ENCODE measurements at regions not wholly inside any gene's neighbourhood (a gene's known extent, or its start where the extent isn't known, plus 50 kb on each side); places are given as distances from the start of the nearest gene placed in this dataset.

DNA sequence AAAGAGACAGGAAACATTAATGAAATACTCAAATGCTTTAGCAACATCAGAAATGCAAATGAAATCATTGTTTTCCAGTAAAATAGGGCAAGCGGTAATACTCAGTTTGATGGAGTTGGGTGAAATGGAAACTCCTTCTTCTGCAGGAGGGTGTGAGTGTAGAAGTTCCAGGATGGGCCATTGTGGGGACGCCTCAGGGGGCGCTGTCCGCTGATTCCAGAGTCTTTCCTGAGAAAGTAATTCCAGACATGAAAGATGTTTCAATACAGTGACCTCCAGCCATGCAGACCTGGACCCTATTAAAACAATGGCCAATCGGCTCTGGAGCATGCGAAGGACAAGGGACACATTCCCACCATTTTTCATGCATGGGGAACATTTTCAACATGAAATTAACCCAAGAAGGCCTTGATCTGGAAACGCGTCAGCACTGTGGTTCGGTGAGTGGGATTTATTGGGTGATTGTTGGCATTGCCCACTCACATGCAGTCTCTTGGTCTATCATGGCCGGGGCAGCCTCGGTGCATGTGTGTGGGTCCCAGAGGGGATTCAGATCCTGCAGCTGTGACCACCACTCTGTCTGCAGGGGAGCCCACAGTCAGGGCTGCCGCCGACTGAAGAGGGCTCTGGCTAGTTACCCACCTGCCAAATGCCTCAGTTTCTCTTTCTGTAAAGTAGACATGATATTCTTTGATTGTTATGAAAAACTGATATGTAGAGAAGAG, 132.6 kb upstream of the IRX4 start:
- no peak for DNase-seq

DNA sequence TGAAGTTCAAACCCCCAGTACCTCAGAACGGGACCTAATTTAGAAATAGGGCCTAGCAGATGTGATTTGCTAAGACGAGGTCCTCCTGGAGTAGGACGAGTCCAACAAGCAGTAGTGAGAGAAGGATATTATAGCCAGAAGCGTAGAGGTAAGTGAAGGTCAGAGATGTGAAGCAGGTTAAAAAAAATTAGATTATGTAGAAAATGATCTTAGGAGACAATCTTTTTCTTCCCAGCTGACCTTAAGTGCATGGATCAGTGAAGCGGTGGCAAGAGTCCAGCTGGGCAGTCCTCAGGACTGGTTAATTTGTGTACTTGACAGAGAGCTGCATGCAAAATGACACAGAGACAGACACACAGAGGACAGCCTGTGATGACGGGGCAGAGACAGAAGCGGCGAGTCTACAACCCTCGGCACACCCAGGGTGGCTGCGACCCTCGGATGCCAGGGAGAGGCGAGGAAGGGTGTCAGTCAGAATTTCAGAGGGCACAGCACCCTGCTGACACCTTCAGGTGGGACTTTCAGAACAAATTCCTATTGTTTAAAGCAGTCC, 131.4 kb upstream of the IRX4 start:
- DNase-seq, result no peak

DNA sequence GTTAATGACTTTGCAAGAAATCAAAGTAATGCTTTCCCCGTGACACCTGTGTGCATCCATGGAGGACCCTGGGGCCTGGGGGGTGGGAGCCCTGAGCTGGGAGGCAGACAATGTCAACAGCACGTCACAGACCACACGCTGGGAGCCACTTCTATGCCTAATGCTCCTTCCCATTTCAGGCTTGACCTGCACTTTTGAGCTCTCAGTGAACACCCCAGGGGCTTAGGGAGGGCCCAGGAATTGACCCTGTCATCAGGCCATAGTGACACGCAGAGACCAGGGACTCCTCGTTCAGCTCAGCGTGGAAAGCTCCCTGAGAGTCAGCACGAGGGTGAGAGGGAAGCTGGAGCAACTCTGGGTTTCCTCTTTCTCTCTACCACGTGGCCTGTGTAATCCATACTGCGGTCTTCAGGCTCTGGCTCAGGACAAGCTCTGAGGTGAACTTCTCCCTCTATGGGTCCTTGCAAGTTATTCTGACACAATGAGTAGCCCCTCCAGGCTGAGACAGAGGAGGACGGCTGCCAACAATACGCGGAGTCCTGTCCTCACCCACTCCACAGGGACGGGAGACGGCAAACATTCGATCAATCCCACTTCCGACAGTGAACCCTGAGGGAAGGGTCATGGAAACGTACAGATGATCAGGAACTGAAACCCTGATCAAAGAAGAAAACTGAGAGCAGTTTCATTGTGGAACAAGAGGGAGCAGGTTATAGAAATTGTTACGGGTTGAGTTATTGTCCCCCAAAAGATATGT, 130.8 kb upstream of the IRX4 start:
- no peak for DNase-seq

DNA sequence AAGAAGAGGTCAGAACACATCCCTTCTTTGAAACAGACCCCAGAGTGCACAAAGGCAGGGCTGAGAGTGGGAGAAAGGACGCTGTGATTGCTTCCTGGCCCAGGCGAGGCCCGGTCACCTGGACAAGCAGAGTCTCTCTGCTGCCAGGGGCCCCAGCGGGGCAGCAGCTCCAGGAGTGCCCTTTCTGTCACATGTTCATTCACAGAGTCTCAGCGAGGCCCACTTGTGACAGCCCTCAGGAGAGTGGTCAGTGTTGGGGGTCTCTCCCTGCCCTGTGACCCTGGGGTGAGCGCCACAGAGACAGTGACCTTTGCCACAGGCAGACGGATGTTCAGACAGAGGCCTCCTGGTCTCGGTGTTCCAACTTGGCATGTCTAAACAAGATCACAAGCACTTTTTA, 130.2 kb upstream of the IRX4 start:
- no peak for DNase-seq

DNA sequence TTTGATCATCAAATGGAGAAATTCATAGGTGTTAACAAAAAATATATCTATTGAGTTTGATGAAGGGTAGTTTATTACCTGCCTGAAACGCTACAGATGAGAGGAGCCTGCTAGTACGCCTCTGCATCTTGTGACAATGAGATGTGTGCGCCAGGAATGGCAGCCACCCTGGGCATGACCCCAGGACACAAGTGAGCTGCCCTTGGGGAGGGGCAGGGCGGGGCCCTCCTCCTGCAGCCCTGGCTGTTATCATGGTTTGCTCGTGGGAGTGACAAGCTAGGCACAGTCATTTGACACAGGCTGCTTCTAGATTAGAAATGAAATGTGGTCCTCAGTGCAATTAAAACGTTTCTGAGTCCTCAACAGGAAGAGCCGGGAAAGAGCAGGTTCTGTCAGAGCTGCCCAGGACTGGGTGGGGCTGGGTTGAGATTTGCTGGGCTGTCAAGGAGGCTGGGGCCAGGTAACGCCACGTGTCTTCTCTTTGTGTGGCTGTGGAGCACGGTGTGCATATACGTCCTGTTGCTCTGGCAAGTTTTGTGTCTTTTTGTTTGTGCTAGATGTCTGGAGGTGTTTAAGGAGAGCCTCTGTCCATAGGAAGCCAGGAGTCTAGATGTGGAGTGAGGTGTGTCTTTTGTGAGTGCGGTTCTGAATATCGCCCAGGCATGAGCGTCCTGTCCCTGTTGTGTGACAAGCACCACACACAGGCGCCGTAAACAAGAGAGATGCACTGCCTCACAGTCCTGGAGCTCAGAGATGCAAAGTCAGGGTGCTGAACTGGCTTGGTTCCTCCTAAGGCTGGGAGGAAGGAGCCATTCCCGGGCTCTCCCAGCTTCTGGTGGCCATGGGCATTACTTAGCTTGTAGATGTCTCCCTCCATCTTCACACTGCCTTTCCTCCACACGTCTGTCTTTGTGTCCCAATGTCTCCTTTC, 129.0 kb upstream of the IRX4 start:
- DNase-seq, result no peak

DNA sequence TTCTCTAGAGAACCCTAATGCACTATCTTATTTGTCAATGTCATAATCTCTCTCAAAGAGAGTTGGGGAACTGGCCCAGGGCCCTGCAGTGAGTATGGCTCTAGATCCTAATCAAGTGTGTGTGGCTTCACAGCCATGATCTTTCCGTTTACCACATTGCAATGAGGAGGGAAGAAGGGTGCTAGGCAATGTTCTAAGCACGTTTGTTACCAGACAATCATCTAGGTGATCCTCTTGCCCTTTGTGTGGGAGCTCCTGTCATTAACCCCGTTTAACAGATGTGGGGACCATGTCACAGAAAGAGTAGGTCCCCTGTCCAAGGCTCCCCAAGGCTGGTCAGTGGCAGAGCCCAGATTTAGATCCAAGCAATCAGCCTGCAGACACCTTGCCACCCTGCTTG, 128.2 kb upstream of the IRX4 start:
- DNase-seq, result no peak

DNA sequence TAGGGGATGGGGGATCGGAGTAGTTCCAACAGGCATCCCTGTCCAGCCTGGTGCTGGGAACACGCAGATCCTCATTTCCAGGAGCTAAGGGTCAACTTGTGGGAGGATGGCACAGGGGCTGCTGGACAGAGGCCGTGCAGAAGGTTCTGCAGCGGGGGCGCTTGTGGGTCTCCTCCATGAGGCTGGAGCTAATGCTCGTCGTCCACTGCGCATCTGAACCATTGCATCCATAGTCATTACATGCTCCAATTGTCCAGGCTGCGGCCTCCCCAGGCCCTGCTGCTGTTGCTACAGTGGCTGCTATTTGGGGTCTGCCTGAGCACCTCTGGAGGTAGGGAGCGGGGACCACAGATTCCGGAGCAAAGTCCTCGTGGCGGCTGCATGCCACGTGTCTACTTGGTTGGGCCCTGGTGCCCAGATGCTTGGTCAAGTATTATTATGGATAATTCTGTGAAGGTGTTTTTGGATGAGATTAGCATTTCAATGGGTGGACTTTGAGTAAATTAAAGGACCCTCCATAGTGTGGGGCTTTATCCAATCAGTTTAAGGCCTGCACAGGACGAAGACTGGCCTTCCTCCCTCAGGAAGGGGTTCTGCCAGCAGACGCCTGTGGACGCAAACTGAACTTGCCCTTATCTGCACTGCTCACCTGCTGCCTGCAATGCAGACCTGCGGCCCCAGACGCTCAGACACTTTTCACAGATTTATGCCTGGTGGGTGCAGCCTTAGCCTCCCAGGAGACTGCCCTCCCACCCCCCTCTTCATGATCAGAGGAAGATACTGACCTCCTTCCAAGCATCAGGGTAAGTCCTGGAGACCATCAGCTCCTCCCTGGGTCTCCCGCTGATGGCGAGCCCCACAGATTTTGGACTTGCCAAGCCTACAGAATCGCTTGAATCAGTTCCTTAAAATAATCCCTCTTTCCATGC, 127.5 kb upstream of the IRX4 start:
- no peak for DNase-seq

DNA sequence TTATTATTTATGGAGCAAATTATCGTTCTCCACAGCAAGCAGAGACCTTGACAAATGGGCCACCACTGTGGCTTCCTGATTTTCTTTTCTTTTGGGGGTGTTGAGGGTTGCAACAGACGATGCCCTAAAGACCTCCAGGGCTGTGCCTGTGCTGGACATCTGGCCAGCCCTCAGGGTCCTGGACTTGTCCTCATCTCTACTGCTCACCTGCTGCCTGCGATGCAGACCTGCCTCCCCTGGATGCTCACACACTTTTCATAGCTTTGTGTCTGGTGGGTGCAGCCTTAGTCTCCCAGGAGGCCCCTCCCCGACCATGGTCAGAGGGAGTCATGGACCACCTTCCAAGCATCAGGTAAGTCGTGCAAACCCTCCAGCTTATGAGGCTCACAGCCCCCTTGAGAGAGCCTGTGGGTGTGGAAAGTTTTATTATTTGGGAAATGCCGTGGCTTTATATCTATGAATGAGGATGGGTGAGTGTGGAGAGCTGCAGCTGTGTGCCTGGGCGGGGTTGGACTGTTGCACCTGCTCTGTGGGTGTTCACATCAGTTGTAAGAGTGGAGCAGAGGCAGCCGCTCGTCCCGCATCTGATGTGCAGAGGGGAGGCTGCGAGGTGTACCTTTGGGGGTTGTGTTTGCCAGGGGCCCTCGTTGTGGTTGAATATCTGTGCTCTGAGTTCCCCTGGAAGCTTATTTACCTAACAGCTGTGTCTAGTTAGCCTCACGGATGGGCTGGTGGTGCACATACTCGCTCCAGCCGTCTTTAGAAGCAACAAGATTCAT, 126.3 kb upstream of the IRX4 start:
- DNase-seq, result no peak

DNA sequence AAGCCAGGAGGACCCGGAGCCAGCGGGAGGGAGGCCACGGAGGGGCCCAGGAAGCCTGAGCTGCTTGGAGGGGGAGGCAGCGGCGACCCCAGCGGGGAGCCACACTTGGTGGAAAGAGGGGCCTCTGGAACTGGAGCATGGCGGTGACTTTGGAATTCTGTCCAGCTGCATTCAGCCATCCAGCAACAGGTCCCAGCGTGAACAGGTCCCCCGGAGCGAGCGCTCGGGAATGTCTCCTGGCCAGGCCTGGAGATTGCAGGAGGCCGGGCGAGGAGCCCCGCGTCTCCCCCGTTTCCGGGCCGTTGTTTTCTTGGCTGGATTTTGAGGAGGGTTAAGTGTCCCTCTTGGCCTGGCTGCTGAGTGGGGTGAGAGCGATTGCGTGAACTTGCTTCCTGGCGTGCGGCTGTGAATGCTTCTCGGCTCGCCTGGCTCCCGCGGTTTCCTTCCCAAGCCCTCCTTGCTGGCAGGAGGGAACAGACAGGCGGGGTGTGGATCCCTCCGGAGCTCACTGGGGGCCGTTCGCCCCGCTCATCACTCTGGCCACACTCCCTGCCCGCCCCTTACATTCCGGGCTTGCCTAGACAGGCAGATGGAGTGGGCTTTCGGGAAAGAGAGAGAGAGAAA, 125.3 kb upstream of the IRX4 start:
- DNase-seq, result no peak

DNA sequence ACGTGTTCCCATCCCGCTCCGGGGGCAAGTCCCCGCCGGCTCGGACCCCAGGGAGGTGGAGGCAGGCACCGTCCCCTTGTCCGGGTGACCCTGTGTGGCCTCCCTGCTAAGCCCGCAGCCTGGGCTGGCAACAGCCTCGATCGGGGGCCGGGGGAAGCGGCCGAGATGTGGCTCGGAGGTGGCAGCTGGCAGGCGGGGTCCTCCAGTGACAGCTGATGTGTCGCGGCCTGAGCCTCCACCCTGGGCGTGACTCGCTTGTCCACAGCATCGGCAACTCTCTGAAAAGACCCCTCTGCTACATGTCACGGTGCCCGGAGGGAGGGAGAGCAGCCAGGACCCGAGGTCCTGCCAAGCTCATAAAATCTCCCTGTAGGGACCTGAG, 124.8 kb upstream of the IRX4 start:
- no peak for DNase-seq

DNA sequence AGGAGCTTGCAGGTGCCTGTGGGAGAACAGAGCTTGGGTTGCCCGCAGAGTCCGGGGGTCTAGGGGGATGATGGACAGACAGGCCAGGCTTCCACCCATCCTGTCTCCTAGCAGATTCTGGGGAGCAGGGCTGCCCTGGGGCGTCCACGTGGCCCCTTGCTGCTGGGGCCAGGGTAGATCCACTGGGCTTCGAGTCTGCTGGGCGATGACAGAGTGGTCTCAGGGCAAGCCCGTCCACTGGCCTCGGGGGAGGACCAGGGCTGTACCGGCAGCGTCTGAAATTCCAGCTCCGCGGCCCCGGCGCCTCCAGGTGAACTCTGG, 124.2 kb upstream of the IRX4 start:
- no peak for DNase-seq

DNA sequence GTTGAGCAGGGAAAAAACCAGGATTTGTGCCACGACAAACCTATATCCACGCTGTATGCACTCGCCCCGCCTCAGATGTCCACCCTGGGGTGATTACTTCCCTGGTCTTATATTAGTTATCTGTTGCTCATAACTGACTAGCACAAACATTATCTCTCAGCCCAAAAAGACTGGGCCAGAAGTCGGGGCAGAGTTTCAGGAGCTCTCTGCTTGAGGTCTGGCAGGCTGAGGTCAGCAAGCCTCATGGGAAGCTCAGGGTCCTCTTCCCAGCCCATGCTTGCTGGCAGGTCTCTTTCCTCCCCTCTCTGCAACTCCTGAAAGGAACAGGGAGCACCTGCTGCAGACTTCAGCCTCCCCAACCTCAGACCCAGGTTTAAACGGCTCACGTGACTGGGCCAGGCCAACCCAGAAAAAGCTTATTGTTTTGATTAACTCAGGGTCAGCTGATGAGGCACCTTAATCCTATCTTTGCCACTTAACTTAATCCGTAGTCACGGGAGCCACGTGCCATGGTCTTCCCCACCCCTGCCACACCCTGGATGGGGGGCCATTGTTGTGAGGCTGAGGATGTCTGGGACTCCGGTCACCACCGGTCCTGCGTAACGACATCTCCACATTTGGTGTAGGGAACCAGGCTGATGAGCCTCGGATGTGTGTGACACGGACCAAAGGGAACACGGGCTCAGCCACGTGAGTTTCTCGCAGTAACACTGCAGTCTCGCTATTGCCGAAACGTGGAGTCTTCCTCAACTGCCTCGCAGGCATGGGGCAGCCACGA, 123.7 kb upstream of the IRX4 start:
- DNase-seq, result no peak

DNA sequence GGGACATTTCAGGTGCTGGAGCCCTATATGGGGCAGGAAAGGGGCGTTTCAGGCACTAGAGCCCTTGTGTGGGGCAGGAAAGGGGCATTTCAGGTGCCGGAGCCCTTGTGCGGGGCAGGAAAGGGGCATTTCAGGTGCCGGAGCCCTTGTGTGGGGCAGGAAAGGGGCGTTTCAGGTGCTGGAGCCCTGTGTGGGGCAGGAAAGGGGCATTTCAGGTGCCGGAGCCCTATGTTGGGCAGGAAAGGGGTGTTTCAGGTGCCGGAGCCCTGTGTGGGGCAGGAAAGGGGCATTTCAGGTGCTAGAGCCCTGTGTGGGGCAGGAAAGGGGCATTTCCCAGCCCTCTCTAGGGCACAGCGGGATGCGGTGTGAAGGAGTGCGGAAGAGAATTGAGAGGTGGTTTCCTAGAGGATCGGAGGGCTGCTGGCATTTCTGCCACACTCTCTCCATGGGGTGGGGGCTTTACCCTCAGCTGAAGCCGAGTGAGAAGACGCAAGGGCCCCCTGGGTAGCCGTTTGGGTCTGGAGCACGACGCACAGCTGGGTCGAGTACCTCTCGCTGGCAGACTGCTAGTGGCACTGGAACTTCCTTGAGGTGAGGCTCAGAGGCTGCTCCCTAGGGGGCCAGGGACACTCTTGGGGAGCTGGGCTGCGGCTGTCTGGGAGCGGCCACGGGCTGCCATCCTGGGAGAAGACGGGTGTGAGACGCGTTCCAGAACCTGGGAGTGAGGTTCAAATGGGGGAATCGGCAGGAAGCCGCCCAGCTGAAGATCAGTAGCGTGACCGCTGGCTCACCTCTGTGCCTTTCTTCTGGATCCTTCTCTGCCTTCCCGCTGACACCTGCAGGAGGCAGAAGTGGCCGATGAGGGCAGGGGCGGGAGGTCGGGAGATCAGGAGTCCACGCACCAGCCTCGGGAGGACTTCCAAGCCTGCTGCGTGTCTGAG, 122.6 kb upstream of the IRX4 start:
- DNase-seq, result no peak

DNA sequence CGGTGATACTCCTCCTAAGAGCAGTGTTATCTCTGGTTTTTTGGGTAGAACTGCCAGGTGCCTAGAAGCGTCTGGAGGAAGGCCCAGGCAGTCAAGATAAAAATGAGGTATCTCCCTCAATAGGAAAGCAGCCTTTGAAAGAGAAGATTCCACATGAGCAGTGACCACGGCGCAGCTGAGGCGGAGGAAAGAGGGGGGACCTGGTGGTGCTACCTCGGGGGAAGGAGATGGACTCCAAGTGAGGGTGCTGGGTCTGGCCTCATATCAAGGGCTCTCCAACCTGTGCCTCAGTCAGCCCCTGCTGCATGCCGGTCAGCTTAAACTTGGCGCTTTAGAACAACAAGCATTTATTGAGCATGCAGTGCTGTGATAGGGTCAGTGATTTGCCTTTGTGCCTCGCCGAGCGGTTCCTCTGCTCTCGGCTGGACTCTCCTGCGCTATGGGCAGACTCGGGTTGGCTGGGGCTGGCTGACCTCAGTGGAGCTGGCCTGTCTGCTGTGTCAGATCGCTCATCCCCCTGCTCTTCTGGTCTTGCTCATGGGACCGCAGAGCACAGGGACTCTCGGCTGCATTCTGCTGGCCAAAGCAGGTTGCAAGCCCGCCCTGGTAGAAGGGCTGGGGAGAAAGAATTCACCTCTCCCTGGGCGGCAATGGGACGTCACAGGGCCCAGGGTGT, 121.1 kb upstream of the IRX4 start:
- no peak for DNase-seq

DNA sequence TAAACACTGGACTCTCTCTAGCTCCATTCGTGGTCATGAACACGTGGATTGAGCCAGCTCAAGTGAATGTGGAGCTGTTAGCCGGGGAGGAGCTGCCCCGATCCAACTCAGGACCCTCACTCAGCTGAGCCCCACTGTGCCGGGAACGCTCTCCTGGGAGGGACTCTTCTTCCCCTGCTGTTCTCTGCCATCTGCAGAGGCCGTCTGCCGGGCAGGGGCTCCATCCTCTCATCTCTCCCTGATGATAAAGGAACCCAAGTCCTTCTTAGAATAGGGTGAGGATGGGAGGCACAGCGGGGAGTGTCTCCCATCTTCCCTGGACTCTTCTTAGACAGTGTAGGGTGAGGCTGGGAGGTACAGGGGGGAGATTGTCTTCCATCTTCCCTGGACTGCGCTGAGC, 120.5 kb upstream of the IRX4 start:
- DNase-seq, result no peak

DNA sequence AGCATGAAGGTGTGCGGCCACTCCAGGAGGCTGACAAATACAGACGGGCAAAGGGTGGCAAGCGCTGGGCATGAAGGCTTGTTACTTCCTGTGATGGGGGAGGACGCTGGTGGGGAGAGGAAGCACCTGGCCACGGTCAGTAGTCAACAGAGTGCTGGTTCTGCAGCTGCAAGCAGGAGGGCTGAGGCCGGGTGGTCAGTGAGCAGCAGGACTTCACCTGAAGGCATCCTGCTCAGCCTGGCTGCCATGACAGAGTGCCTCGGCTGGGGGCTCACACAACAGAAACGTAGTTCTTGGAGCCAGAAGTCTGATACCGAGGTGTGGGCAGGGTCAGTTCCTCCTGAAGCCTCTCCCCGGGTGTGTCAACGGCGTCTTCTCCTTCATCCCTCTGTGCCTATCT, 118.6 kb upstream of the IRX4 start:
- DNase-seq, result no peak

DNA sequence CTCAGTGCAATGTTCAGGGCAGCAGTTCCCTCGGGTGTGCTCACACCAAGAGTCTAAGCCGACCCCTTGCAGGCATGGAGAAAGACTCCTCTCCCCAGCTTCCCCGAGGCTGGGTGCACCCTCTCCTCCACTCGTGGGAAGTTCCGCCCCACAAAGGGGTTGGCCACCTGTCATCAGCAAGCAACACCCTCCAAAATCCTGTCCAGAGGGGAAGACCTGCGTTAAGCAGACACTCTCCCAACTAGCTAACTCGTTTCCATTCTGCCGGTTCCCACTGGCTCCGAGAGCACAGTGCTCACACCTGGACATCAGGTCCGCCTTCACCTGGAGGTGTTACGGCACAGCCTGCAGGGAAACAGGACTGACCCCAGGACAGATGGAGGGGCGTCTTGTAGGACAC, 117.9 kb upstream of the IRX4 start:
- DNase-seq, result no peak

DNA sequence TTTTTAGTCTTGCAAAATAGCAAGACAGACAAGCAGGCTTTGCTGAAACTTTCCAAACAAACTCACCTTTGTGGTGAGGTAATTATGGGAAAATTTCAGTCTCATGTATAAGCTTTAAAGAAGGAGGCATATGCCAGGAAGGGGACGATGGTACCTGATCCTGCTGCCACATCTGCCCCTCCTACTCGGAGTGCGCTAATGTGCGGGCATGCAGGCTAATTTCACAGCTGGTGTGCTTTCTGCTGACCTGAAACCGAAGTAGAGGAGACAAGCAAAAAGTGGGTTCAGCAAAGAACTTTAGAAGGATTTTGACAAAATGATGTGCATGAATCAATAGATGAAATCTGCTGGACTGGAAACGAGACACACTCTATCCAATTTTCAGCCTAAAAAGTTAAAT, 117.1 kb upstream of the IRX4 start:
- no peak for DNase-seq
